ENCODE measurements at regions not wholly inside any gene's neighbourhood (a gene's known extent, or its start where the extent isn't known, plus 50 kb on each side); places are given as distances from the start of the nearest gene placed in this dataset.

DNA sequence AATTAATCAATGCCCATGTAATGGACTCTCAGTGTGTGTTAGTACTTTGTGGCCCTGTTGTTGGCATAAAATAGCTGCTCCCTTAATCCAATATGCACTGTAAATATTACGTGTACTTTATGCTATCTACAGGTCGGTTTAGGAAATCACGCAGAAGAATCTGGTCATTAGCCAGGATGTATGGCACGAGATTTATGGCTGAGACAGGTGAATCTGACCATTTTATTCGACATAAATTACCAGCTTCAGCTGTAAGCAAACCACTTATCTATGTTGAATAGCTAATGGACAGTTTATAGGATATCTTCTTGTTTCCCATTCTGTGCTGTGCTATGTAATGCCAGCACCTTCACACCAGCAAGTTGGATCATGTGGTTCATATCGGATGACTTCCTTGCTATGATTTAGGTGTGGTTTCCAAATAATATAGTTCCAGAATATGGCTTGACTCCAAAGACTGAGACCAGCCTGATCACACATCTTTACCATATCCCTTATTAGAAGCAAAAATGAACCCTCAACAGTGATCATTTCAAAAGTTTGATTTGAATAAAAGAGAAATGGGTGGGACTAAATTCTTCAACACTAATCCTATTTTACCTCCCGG is 301.4 kb downstream of the AHR start:
- H3K27ac ChIP-seq, result no peak overlapping the region

DNA sequence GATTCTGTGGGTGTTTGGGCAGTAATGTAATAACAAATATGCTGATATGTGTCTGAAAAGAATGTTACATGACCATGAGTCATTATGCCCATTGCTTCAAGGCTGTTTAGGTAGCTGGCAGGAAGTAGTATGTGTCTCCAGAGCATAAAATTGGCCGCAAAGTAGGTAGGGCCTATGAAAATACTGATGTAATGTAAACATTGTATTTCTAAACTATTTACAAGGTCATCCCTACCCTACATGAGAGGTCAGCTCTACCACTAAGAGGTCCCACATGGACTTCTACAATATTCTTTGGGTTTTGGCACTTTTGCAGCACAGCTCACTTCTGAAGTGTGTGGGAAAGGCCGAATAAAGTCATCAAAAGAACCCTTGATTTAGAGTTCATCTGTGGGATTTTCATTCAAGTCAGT is 301.9 kb downstream of the AHR start:
- Histone ChIP-seq H3K4me3 (no peak overlapping the region), H3K27me3 (no peaks in the 10 kb centered on the region), H3K4me1 (peaks cover 0 to 9% (median 0%) of the 10 kb centered on the region in 4 donors), H3K9me3 (no peaks in the 10 kb centered on the region), H3K36me3 (no peaks in the 10 kb centered on the region), H3K27ac (no peak overlapping the region)
- TF ChIP-seq, protein P1, sequence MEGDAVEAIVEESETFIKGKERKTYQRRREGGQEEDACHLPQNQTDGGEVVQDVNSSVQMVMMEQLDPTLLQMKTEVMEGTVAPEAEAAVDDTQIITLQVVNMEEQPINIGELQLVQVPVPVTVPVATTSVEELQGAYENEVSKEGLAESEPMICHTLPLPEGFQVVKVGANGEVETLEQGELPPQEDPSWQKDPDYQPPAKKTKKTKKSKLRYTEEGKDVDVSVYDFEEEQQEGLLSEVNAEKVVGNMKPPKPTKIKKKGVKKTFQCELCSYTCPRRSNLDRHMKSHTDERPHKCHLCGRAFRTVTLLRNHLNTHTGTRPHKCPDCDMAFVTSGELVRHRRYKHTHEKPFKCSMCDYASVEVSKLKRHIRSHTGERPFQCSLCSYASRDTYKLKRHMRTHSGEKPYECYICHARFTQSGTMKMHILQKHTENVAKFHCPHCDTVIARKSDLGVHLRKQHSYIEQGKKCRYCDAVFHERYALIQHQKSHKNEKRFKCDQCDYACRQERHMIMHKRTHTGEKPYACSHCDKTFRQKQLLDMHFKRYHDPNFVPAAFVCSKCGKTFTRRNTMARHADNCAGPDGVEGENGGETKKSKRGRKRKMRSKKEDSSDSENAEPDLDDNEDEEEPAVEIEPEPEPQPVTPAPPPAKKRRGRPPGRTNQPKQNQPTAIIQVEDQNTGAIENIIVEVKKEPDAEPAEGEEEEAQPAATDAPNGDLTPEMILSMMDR (IDR thresholded peaks at IDR 0.05), result no peak
- no peak for TF ChIP-seq POLR2A (IDR thresholded peaks at IDR 0.05)
- no peak for TF ChIP-seq POLR2AphosphoS5 (IDR thresholded peaks at IDR 0.05)
- no peak for TF ChIP-seq EP300 (IDR thresholded peaks at IDR 0.05; ENCODE audit: low read depth)
- 69 to 71% methylated on average over 2 of the region's 2 CpGs for WGBS, 2 donors (ENCODE audit: low coverage in 1 of 2)
- no peak for DNase-seq
- intact Hi-C loops (cut with DNase I; ENCODE audit: low total_unique reads), result no loop called here
- in situ Hi-C loops (cut with MboI; ENCODE audit: low pct_ligation_motif_present in 1 of 4, low pct_unique_long_range_greater_than_20kb in 1 of 4, low sequenced_read_pairs in 3 of 4), result no loop called here

More for the DNA sequence above, 301.4 kb downstream of the AHR start:
- Histone ChIP-seq H3K4me3 (no peak overlapping the region), H3K27me3 (no peaks in the 10 kb centered on the region), H3K9me3 (no peaks in the 10 kb centered on the region), H3K4me1 (peaks cover 0 to 9% (median 0%) of the 10 kb centered on the region in 4 donors), H3K36me3 (no peaks in the 10 kb centered on the region)
- 61 to 77% methylated on average over 5 to 7 of the region's 7 CpGs for WGBS, 2 donors (ENCODE audit: low coverage in 1 of 2)
- intact Hi-C loops (cut with DNase I; ENCODE audit: low total_unique reads) (no loop called here), in situ Hi-C loops (cut with MboI; ENCODE audit: low pct_ligation_motif_present in 1 of 4, low pct_unique_long_range_greater_than_20kb in 1 of 4, low sequenced_read_pairs in 3 of 4) (no loop called here)
- TF ChIP-seq POLR2AphosphoS5 (IDR thresholded peaks at IDR 0.05), result no peak
- TF ChIP-seq, protein P1 (IDR thresholded peaks at IDR 0.05), result no peak
- no peak for TF ChIP-seq POLR2A (IDR thresholded peaks at IDR 0.05)
- no peak for TF ChIP-seq EP300 (IDR thresholded peaks at IDR 0.05; ENCODE audit: low read depth)
- DNase-seq, result no peak

DNA sequence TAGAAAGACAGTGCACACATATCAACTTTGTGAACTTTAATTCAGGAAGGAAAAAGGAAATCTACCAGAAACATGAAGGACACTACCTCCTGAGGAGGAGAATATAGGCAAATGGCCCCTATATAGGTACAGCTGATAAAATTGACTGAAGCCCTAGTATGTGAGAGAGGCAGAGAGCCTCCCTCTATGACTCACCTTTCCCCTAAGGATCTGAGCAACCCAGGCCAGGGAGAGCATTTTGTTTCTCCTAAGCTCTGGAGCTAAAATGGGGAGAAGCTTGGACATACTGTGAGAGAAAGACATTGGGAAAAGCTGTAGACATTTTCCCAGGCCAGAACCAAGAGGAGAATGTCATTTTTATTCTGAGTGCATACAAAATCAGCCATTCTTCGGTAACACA is 303.5 kb downstream of the AHR start:
- in situ Hi-C loops (cut with MboI; ENCODE audit: low pct_ligation_motif_present in 1 of 4, low pct_unique_long_range_greater_than_20kb in 1 of 4, low sequenced_read_pairs in 3 of 4), result no loop called here
- no peak overlapping the region for H3K4me3 ChIP-seq
- H3K27me3 ChIP-seq, result no peaks in the 10 kb centered on the region
- no peaks in the 10 kb centered on the region for H3K36me3 ChIP-seq
- TF ChIP-seq POLR2AphosphoS5 (IDR thresholded peaks at IDR 0.05) (no peak), EP300 (IDR thresholded peaks at IDR 0.05; ENCODE audit: low read depth) (no peak)
- TF ChIP-seq, protein P1 (IDR thresholded peaks at IDR 0.05), result no peak
- H3K27ac ChIP-seq, result no peak overlapping the region
- WGBS, 2 donors (ENCODE audit: low coverage in 1 of 2), result 90% methylated on average over 1 of the region's 1 CpG; no CpG with 5 or more reads in 1 of the 2 donors
- H3K4me1 ChIP-seq, result peaks cover 0 to 9% (median 0%) of the 10 kb centered on the region in 4 donors
- intact Hi-C loops (cut with DNase I; ENCODE audit: low total_unique reads), result no loop called here
- DNase-seq, result no peak
- no peaks in the 10 kb centered on the region for H3K9me3 ChIP-seq

DNA sequence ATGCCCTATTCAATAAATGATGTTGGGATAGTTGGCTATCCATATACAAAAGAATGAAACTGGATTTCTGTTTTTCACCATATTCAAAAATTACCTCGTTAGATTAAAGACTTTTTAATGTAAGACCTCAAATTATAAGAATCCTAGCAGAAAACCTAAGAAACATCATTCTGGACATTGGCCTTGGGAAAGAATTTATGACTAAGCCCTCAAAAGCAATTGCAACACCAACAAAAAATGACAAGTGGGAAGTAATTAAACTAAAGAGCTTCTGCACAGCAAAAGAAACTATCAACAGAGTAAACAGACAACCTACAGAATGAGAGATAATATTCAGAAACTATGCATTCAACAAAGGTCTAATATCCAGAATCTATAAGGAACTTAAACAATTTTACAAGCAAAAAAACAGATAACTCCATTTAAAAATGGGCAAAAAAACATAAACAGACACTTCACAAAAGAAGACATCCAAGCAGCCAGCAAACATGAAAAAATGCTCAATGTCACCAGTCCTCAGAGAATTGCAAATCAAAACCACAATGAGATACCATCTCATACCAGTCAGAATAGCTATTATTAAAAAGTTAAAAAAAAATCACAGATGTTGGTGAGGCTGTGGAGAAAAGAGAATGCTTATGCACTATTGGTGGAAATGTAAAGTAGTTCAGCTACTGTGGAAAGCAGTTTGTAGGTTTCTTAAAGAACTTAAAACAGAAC is 309.8 kb downstream of the AHR start:
- no peaks in the 10 kb centered on the region for H3K36me3 ChIP-seq
- H3K27me3 ChIP-seq, result no peaks in the 10 kb centered on the region
- H3K4me3 ChIP-seq, result no peak overlapping the region
- intact Hi-C loops (cut with DNase I; ENCODE audit: low total_unique reads) (no loop called here), in situ Hi-C loops (cut with MboI; ENCODE audit: low pct_ligation_motif_present in 1 of 4, low pct_unique_long_range_greater_than_20kb in 1 of 4, low sequenced_read_pairs in 3 of 4) (no loop called here)
- no peak for TF ChIP-seq POLR2AphosphoS5 (IDR thresholded peaks at IDR 0.05)
- no peak for TF ChIP-seq EP300 (IDR thresholded peaks at IDR 0.05; ENCODE audit: low read depth)
- TF ChIP-seq POLR2A (IDR thresholded peaks at IDR 0.05), result no peak
- TF ChIP-seq, protein P1 (IDR thresholded peaks at IDR 0.05), result no peak
- WGBS, 2 donors (ENCODE audit: low coverage in 1 of 2), result 54 to 73% methylated on average over 1 of the region's 1 CpG
- peaks cover 0 to 3% (median 0%) of the 10 kb centered on the region in 4 donors for H3K4me1 ChIP-seq
- DNase-seq, result no peak
- no peaks in the 10 kb centered on the region for H3K9me3 ChIP-seq
- no peak overlapping the region for H3K27ac ChIP-seq
